A673 (cell line): ENCODE measurements at regions not wholly inside any gene's neighbourhood (a gene's known extent, or its start where the extent isn't known, plus 50 kb on each side); places are given as distances from the start of the nearest gene placed in this dataset.

Source experiments
- EZH2 ChIP-seq: fragments of 200-600 bp; sonication (generic); IDR thresholded peaks from 2 replicates; pipeline ENCODE4 v1.6.1; 2017; ENCODE audit warnings: borderline replicate concordance, low read depth, mild to moderate bottlenecking, mixed read lengths, antibody characterized with exemption, low read length; ENCODE audit not compliant: poor library complexity, severe bottlenecking
- TF ChIP-seq, protein P1 (sequence below): fragments of 300-800, 200-600 bp; sonication (generic); conservative IDR thresholded peaks from 2 replicates; pipeline ENCODE4 v1.5.1; 2017; ENCODE audit warnings: low read depth, mild to moderate bottlenecking, antibody characterized with exemption, low read length, moderate library complexity, mixed read lengths

DNA sequence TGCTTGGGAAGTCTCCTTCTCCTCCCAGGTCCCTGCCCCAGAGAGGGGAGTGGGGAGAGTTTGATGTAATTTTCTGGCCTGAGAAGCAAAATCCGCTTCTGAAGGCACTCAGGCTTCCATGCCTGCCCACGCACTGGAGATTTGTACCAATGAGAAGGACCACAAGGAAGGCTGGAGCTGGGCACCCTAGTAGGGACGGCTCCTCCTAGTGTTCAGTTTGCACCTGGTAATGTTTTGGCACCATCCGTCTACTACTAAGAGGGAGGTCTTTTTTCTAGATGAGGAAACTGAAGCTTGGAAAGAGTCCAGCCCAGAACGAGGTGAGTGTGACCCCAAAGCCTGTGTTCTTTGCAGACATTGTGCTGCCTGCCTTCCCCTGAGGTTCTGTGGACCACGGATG lies 83.6 kb upstream of the NLRP1 start:
- TF ChIP-seq, protein P1, sequence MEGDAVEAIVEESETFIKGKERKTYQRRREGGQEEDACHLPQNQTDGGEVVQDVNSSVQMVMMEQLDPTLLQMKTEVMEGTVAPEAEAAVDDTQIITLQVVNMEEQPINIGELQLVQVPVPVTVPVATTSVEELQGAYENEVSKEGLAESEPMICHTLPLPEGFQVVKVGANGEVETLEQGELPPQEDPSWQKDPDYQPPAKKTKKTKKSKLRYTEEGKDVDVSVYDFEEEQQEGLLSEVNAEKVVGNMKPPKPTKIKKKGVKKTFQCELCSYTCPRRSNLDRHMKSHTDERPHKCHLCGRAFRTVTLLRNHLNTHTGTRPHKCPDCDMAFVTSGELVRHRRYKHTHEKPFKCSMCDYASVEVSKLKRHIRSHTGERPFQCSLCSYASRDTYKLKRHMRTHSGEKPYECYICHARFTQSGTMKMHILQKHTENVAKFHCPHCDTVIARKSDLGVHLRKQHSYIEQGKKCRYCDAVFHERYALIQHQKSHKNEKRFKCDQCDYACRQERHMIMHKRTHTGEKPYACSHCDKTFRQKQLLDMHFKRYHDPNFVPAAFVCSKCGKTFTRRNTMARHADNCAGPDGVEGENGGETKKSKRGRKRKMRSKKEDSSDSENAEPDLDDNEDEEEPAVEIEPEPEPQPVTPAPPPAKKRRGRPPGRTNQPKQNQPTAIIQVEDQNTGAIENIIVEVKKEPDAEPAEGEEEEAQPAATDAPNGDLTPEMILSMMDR: peak; percentile 50
- no peak for TF ChIP-seq EZH2
